HG03575 (cell line): ENCODE measurements at regions not wholly inside any gene's neighbourhood (a gene's known extent, or its start where the extent isn't known, plus 50 kb on each side); places are given as distances from the start of the nearest gene placed in this dataset.

Experiments
- ATAC-seq: cut with Tn5 transposase; IDR thresholded peaks from one replicate; pipeline ENCODE4 v1.9.1; 2021; ENCODE audit not compliant: unreplicated experiment, insufficient number of reproducible peaks, low FRiP score; ENCODE audit errors: extremely low read depth

DNA sequence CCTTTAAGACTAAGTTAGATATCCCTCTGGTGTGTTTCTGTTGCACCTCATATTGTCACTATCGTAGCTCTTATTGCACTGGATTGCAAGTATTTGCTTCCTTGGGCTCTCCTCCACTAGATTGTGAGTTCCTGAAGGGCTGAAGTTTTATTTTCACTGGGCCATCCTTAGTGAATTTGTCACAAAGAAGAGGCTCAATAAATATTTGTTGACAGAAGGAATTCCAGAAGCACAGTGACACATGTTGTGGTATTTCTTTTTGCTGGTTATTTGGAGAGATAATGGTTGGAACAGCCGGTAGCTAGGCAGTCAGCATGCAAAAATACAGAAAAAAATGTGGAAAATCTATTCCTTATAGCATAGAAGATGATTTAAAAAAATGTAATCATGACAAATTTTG, 129.9 kb upstream of the ZRANB2 start:
- ATAC-seq, result no peak

DNA sequence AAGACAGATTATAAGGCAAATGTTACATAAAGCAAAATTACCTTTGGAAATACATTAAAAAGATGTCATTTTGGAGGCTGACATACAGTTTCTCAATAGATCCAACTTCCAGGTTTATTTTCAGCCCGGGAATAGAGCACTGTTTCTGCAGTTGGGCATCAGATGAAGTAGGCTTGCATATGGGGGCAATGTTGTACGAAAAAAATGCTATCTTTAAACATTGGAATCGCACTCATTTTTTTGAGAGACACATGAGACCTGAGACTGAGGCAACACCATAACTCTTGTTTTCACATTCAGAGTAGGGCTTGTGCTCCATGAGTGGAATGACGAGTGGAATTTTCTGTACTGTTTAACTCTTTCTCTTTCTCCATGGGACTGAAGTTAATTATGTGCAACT, 122.4 kb upstream of the ZRANB2 start:
- no peak for ATAC-seq

DNA sequence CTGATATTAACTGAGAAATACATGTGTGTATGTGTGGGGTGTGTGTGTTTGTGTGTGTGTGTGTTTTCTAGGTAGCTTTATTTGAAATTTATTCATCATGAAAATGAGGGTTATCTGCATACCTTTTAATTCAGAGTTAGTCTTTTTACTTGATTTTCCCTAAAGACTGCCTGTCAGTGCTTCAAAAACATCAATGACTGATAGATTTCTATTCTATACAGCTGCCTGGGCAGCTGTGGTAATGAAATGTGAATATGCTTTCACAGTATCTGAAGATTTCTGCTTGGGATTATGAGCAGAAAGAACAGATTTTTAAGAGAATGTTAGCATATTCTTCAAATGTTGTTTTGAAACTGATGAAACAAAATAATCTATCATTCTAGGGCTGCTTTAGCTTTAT, 119.7 kb upstream of the ZRANB2 start:
- ATAC-seq, result no peak

DNA sequence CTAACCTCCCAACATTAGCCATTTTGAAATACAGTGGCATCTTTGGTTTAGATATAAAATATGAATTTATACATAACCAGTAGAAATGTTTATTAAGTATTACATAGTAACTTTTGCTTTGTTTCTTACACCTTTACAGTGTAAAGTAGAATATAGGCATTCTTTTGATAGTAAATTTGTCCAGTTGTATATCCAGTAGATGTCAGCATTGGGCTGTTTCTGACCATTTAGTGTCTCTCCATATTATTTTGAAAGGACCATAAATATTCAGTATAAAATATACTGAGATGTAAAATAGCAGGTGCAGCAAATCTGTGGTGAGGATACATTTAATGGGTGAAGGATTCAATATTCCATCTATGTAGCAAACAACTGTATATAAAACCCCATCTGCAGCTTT, 115.8 kb upstream of the ZRANB2 start:
- ATAC-seq, result no peak

DNA sequence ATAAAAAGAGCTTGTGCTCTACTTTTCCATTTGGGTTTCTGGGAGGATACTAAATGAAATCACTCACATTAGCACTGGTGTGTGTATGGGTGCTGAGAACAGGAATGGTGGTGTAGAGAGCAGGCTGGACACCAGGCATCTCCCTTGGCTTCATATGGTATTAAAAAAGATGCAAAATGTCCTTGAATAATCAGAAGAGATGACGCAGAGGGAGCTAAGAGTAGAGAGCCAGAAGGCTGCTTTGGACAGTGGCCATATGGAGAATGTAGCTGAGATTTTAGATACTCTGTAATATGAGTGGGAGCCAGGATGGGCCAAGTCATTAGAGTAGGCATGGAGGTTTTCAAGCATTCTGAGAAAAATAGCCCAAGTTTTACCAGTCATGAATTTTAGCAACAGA, 112.3 kb upstream of the ZRANB2 start:
- no peak for ATAC-seq

DNA sequence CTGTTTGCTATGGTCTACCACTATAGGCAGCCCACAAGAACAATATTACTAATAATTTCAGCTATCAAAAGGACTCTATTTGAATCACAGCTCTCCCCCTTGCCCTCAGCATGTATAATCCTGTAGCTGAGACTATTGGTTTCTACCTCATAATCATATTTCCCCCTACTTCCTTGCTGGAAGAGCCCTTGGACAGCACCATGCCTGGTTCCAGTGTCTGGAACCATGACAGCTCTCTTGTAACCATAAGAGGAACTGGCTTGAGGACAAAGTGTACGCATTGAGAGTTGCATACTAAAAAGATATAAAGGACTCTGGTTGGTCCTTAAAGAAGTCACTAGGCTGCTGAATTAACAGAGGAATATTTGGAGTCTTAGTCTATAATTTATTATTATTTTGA, 110.7 kb upstream of the ZRANB2 start:
- ATAC-seq, result no peak

DNA sequence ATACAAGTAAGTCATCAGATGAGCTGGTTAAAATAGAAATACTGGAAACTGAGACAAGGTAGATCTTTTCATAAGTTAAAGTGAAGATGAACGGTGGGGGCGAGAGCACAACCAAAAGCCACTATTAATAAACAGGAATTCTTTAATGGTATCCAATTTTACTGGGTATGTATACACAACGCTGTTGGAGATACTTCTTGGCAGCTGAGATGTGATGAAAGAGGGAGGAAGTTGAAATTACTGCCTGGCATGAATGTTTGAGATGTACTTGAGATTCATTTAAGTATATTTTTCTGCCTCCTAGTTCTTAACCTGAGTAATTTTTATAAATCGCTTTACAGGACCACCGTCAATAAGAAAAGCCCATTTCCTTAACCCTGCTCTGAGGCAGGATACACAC, 110.0 kb upstream of the ZRANB2 start:
- ATAC-seq, result no peak

DNA sequence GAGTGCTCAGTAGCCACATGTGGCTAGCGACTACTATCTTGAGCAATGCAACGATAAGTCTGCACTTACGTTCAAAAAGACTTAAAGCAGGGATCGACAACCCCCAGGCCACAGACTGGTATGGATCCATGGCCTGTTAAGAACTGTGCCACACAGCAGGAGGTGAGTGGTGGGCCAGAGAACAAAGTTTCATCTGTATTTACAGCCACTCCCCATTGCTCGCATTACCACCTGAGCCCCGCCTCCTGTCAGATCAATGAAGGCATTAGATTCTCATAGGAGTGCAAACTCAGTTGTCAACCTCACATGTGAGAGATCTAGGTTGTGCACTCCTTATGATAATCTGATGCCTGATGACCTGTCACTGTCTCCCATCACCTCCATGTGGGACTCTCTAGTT, 103.6 kb upstream of the ZRANB2 start:
- no peak for ATAC-seq

DNA sequence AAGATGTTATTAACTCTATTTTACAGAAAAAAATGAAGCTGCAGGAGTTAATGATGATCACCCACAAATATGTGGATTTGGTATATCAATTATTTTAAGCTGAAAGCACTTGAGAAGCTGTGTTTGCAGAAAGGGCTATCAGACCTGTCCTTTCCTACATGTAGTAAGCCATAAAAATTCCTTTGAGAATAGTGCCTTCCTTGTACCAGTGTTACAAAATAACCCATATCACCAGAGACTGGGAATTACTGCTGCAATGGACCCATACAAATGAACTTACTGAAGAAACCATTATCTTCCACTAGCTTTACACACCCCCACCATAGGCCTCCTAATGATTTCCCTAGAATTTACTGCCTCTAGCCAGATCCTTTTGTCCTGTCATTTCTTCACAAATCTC, 99.2 kb upstream of the ZRANB2 start:
- no peak for ATAC-seq

DNA sequence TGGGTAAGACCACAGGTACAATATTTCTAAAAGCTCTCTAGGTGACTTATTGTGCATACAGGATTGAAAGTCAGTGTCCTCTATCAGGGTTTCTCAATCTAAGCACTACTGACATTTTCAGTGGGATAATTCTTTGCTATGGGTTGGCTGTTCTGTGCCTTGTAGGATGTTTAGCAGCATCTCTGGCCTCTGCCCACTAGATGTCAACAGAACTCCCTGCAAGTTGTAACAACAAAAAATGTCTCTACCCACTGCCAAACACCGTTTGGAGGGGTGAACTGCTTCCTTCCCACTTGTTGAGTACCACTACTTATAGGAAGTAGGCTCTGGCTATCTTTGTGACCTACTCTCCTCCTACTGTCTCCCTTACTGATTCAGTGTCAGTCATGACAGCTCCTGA, 90.1 kb upstream of the ZRANB2 start:
- ATAC-seq, result no peak

DNA sequence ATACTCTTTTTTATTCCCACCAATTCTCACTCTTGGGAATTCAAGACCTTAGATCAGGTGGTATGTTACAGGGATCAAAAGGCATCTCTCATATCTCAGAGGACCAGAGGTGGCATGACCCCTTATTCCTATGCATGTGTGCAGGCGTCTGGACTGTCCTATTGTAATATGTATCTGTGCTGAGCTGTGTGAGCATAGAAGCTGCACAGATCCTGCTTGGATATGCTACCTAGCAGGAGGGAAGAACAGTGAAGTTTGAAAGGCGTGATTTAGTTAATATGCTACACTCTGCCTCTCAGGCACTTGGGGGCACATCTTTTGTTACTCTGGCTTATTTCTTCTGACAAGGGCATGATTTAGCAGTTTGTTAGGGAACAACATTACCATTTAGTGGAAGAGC, 86.7 kb upstream of the ZRANB2 start:
- ATAC-seq, result no peak

DNA sequence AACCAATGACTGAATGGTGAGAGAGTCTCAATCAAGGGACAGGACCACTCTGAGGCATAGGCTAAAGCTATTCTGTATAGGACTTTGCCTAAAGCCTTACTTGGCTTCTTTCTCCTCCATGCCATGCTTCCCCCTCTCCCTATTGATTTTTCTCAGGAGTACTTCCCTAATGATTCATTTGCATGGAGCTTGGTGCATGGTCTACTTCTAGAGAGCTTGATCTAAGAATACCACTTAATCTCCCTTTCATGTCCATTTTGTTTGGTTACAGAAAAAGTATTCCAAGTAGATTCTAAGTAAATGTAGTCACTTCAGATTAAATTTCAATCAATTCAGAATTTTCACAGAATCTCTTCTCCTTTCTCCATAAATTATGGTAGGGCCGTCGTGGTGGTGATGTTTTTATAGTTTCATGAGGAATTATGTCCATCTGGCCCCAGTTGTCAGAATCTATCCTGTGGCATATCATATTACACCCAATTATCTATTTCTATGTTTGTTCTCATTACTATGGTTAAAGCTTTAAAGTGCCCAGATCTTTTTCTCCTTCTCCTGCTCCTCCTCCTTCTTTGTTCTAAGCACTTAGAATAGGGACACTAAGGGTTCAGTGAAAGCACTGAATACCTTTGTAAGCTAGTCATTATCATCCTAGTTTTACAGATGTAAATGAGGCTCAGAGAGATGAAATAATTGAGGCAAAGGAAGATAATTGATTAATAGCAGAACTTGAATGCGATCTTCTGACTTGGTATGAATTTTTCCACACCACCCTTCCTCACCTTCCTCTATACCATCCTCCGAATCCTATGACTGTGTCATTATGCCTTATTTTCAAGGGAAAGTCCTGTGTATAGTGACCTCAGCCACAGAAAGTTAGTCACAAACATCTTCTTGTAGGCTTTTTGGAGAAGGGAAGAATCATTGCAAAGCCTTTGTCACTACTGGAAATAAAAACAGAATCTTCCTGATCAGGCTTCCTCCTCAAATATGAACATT, 85.6 kb upstream of the ZRANB2 start:
- ATAC-seq, result no peak

DNA sequence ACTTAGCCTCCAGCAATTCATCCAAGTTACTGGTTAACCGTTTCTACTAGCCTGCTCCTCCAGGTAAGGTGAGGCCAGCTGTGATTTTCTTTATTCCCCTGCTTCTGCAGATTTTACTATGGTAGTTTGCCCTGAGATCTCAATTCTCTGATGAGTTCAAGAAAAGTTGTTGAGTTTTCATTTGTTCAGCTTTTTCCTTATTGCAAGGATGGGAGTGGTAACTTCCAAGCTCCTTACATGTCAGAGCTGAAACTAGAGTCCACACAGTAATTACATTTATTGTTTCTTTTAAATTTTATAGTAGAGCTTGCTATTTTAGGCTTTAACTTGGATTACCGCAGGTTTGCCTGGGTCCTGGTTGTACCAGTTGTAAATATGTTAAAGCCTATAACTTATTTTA, 76.9 kb upstream of the ZRANB2 start:
- ATAC-seq, result no peak

DNA sequence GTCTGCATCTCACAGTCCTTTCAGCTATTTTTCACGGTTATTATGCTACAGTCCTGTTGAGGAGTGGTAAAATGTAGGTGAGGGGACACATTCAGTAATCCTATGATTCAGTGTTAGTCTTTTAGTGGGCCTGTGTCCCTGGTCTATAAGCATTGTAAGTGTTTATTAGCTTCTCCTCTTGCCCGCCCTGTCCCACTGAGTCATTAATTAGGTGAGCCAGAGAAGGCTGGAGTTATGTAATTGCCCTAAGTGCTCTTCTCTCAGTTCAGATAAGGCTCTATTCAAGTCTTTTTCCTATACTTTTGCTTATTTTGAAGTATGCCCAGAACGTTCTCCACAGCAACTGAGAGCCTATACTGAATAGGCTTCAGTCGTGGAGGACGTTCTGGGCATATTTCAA, 76.3 kb upstream of the ZRANB2 start:
- no peak for ATAC-seq

DNA sequence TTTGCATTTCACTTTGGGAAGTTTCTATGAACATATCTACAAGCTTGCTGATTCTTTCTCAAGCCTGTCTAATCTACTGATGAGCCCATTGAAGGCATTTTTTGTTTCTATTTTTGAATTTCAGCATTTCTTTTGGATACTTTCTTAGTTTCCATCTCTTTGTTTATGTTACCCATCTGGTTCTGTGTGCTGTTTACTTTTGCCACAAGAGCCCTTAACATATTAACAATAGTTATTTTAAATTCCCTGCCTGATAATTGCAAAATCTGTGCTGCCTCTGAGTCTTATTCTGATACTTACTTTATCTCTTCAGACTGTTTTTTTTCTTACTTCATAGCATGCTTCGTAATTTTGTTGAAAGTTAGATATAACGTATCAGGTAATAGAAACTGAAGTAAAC, 75.8 kb upstream of the ZRANB2 start:
- no peak for ATAC-seq

DNA sequence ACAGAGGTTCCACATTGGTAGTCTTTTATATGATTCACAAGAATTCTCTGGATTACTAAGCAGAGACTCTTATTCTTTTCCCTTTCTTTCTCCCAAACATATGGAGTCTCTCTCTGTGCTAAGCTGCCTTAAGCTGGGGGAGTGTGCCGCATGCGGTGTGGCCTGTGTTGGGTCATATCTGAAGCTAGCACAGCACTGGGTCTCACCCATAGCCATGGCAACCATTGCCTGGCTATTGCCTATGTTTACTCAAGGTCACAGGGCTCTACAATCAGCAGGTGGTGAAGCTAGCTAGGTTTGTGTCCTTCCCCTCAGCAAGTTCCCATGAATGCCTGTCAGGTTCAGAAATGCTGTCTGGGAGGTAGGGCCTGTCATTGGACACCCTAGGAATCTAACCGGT, 73.6 kb upstream of the ZRANB2 start:
- ATAC-seq, result no peak

DNA sequence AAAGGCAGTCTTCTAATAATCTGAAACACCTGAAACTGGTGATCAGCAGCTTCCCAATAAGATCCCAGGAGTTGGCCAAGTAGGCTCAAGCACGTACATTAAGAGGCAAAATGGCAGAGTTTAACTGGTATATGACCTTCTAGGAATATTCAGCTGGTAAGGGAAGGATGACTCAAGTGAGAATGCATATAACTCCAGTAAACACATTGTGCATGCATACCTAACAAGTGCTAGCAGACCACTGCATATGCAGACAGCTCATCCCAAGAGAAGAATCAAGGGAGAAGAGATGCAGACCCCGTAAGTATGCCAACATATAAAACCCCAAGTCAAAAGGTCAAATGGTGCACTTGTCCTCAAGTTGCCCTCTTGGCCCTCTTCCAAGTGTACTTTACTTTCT, 73.0 kb upstream of the ZRANB2 start:
- ATAC-seq, result no peak

DNA sequence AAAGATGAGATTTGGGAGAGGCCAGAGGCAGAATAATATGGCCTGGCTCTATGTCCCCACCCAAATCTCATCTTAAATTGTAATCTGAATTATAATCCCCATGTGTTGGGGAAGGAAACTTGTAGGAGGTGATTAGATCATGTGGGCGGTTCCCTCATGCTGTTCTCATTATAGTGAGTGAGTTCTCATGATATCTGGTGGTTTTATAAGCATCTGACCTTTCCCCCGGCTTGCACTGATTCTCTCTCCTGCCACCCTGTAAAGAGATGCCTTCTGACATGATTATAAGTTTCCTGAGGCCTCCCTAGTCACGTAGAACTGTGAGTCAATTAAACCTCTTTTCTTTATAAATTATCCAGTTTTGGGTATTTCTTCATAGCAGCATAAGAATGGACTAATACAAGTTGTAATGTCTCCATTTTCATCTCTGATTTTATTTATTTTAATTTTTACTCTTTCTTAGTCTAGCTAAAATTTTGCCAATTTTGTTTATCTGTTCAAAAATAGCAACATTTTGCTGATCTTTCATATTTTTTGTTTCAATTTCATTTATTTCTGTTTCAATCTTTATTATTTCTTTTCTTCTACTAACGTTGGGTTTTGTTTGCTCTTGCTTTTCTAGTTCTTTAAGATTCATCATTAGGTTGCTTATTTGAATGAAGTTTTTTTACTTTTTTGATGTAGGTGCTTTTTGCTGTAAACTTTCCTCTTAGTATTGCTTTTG, 67.0 kb upstream of the ZRANB2 start:
- ATAC-seq, result no peak

DNA sequence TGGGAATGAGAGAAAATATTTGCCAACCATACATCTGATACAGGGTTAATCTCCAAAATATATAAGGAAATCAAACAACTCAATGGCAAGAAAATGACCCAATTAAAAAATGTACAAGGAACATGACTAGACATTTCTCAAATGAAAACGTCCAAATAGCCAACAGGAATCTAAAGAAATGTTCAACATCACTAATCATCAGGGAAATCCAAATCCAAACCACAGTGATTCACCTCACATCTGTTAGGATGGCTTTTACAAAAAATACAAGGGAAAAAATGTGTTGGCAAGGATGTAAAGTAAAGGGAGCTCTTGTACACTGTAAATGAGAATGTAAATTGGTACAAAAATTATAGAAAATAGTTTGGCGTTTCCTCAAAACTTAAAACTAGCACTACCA, 54.7 kb upstream of the ZRANB2 start:
- no peak for ATAC-seq
